NCI-H526 (cell line): ENCODE measurements at regions not wholly inside any gene's neighbourhood (a gene's known extent, or its start where the extent isn't known, plus 50 kb on each side); places are given as distances from the start of the nearest gene placed in this dataset.
"Not testable (repeated sequence)": the region's sequence is repeated elsewhere in the genome, so short reads cannot be mapped to it uniquely, and the experiment has no call there.

Experiments used
- DNase-seq, 2 experiments: peaks; one replicate each; lab custom pipeline; 2025; lab: John Stamatoyannopoulos, UW

GRCh38 chr7:112678626-112679025, 111.6 kb downstream of the TMEM168 start:
- DNase-seq: no peak

GRCh38 chr7:112689466-112690177, 100.6 kb downstream of the TMEM168 start:
- not testable (repeated sequence) for DNase-seq

DNA sequence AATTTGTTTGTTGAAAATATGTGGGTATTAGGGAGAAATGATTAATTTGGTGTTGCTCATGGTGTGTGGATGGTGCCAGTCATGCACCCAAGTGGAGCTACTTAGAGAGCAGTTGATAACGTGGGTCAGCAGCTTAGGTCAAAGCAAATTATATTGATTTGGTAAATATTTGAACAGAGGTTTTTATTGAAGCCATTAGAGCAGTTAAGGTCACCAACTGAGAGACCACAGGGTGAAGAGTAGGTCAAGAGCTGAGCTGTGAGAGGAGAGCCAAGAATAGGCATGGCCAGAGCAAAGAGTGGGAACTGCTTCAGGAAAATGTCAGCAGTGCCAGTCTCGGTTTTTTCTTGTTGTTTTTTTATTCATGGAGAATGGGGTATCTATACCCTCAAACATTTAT, 97.9 kb downstream of the TMEM168 start:
- no peak for DNase-seq

DNA sequence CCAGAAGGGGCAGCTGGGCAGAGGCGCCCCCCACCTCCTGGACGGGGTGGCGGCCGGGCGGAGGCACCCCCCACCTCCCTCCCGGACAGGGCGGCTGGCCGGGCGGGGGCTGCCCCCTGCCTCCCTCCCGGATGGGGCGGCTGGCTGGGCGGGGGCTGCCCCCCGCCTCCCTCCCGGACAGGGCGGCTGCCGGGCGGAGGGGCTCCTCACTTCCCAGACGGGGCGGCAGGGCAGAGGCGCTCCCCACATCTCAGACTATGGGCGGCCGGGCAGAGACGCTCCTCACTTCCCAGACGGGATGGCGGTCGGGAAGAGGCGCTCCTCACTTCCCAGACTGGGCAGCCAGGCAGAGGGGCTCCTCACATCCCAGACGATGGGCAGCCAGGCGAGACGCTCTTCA, 93.0 kb downstream of the TMEM168 start:
- DNase-seq: not testable (repeated sequence)

GRCh38 chr7:112699725-112700513, 90.3 kb downstream of the TMEM168 start:
- no peak for DNase-seq

GRCh38 chr7:112701456-112701855, 88.7 kb downstream of the TMEM168 start:
- DNase-seq: no peak

DNA sequence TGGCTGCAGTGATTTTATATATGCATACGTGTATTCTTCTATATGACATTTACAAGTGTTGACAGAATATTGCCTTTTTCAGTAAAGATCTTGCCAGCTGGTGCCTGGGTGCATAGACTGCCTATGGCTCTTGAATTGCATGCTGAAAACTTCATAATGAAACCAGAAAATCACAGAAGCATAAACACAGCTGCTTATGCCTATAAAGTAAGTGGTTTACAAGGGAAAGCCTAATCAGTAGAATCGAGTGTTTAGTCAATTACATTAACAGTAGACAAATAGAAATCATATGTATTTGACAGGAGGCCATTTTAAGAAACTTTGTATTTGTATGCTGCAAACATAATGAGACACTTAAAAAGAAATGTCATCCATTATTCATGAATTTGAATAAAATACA, 82.5 kb downstream of the TMEM168 start:
- DNase-seq: no peak

- DNase-seq: no peak
Measured at GRCh38 chr7:112708236-112708635, 82.0 kb downstream of the TMEM168 start.
